Uterus (tissue), 3 donors: ENCODE measurements at regions not wholly inside any gene's neighbourhood (a gene's known extent, or its start where the extent isn't known, plus 50 kb on each side); places are given as distances from the start of the nearest gene placed in this dataset.

Source experiments
- DNase-seq, 2 donors: peaks; one replicate each; pipeline ENCODE4 v3.0.0-alpha.2; 2019 to 2020
- H3K27ac ChIP-seq, 2 donors: fragments of 200-600 bp; sonication (generic); 1 replicate in 1 of 2; 2 replicates in 1 of 2; pipeline ENCODE4 v1.5.1; 2016 to 2018
- H3K27me3 ChIP-seq, 2 donors: fragments of 200-600 bp; sonication (generic); one replicate each; pipeline ENCODE4 v1.5.1; 2018 to 2019; ENCODE audit warnings: control low read depth in 1 of 2
- H3K36me3 ChIP-seq, 2 donors: fragments of 200-600 bp; sonication (generic); one replicate each; pipeline ENCODE4 v1.5.1; 2019; ENCODE audit warnings: control low read depth in 1 of 2
- H3K4me1 ChIP-seq, 2 donors: fragments of 200-600 bp; sonication (generic); one replicate each; pipeline ENCODE4 v1.5.1; 2018 to 2019; ENCODE audit warnings: control low read depth in 1 of 2
- H3K4me3 ChIP-seq, 2 donors: fragments of 200-600 bp; sonication (generic); 1 replicate in 1 of 2; 2 replicates in 1 of 2; pipeline ENCODE4 v1.5.1; 2018 to 2019; ENCODE audit warnings: mild to moderate bottlenecking in 1 of 2
- H3K9me3 ChIP-seq, 2 donors: fragments of 200-600 bp; sonication (generic); one replicate each; pipeline ENCODE4 v1.5.1; 2019; ENCODE audit warnings: control low read depth in 1 of 2
- CTCF ChIP-seq, 4 experiments: fragments of 200-600 bp in 2 of 4; fragments of 450-650 bp in 2 of 4; sonication (generic) in 2 of 4; IDR thresholded peaks; one replicate each; pipeline ENCODE4 v1.5.1; 2016 to 2019; ENCODE audit warnings: antibody characterized with exemption in 4 of 4, mild to moderate bottlenecking in 2 of 4, moderate library complexity in 1 of 4
- POLR2A ChIP-seq, 2 donors: fragments of 450-650 bp; IDR thresholded peaks; one replicate each; pipeline ENCODE4 v1.6.1; 2016; ENCODE audit warnings: antibody characterized with exemption in 2 of 2, mild to moderate bottlenecking in 1 of 2, moderate library complexity in 1 of 2
- intact Hi-C: fragments of 100-400 bp; cut with DNase I; formaldehyde crosslinking; loops from one replicate; pipeline ENCODE4 v1.15.1; 2023; ENCODE audit warnings: low total_unique reads
- donor health status: DM: yes; HTN: yes; CAD: no.

- no peak overlapping the region for H3K4me3 ChIP-seq
- no peak for DNase-seq
- H3K36me3 ChIP-seq, result no peaks in the 10 kb centered on the region
- intact Hi-C loops, result no loop called here
- no peaks in the 10 kb centered on the region for H3K4me1 ChIP-seq
- no peak for TF ChIP-seq CTCF (IDR thresholded peaks at IDR 0.05)
- TF ChIP-seq POLR2A (IDR thresholded peaks at IDR 0.05), result no peak
- no peaks in the 10 kb centered on the region for H3K27me3 ChIP-seq
- no peak overlapping the region for H3K27ac ChIP-seq
- H3K9me3 ChIP-seq, result no peaks in the 10 kb centered on the region
These were observed 1638.3 kb downstream of the MAT2B start for GRCh38 chr5:165143741-165144140.

GRCh38 chr5:165149431-165149830 is 1644.0 kb downstream of the MAT2B start:
- intact Hi-C loops, result no loop called here
- Histone ChIP-seq H3K27me3 (no peaks in the 10 kb centered on the region), H3K36me3 (no peaks in the 10 kb centered on the region), H3K9me3 (no peaks in the 10 kb centered on the region), H3K4me1 (no peaks in the 10 kb centered on the region), H3K27ac (no peak overlapping the region), H3K4me3 (no peak overlapping the region)
- TF ChIP-seq POLR2A (IDR thresholded peaks at IDR 0.05) (no peak), CTCF (IDR thresholded peaks at IDR 0.05) (no peak)
- DNase-seq, result no peak

GRCh38 chr5:165152058-165152457 is 1646.6 kb downstream of the MAT2B start:
- TF ChIP-seq POLR2A (IDR thresholded peaks at IDR 0.05), result no peak
- no peak for TF ChIP-seq CTCF (IDR thresholded peaks at IDR 0.05)
- intact Hi-C loops, result no loop called here
- DNase-seq, result no peak
- Histone ChIP-seq H3K9me3 (no peaks in the 10 kb centered on the region), H3K4me1 (no peaks in the 10 kb centered on the region), H3K4me3 (no peak overlapping the region), H3K27me3 (no peaks in the 10 kb centered on the region), H3K36me3 (no peaks in the 10 kb centered on the region), H3K27ac (no peak overlapping the region)

- H3K4me1 ChIP-seq, result no peaks in the 10 kb centered on the region
- no peak for DNase-seq
- H3K27me3 ChIP-seq, result no peaks in the 10 kb centered on the region
- TF ChIP-seq CTCF (IDR thresholded peaks at IDR 0.05) (no peak), POLR2A (IDR thresholded peaks at IDR 0.05) (no peak)
- H3K27ac ChIP-seq, result no peak overlapping the region
- H3K9me3 ChIP-seq, result no peaks in the 10 kb centered on the region
- no peaks in the 10 kb centered on the region for H3K36me3 ChIP-seq
- intact Hi-C loops, result no loop called here
- H3K4me3 ChIP-seq, result no peak overlapping the region
These were observed 1651.8 kb downstream of the MAT2B start for GRCh38 chr5:165157219-165157618.

- H3K9me3 ChIP-seq, result no peaks in the 10 kb centered on the region
- H3K36me3 ChIP-seq, result no peaks in the 10 kb centered on the region
- no peaks in the 10 kb centered on the region for H3K27me3 ChIP-seq
- H3K4me3 ChIP-seq, result no peak overlapping the region
- TF ChIP-seq CTCF (IDR thresholded peaks at IDR 0.05) (no peak), POLR2A (IDR thresholded peaks at IDR 0.05) (no peak)
- H3K4me1 ChIP-seq, result no peaks in the 10 kb centered on the region
- H3K27ac ChIP-seq, result no peak overlapping the region
- DNase-seq, result no peak
- intact Hi-C loops, result no loop called here
These were observed 1655.8 kb downstream of the MAT2B start for GRCh38 chr5:165161204-165161603.
